ENCODE measurements at regions not wholly inside any gene's neighbourhood (a gene's known extent, or its start where the extent isn't known, plus 50 kb on each side); places are given as distances from the start of the nearest gene placed in this dataset.

DNA sequence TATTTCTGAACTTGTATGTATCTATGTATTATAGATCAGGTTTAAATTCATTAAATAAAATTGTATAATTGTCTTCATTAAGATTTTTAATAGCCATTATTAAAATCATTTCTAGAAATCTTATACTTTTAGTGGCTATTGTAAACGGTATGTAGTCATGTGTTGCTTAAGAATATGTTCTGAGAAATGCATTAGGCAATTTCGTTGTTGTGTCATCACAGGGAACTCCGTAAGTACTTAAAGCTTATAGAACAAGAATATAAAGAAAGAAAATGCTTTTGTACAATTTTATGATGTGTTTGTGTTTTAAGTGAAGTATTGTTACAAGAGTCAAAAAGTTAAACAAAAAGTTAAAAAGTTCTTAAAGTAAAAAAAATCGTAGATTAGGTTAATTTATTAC, 765.8 kb downstream of the METTL4 start:
- DNase-seq (ENCODE audit: low read depth): no peak
- no peak overlapping the region for H3K4me3 ChIP-seq (ENCODE audit: low read depth, low read length)
- TF ChIP-seq, protein P1, sequence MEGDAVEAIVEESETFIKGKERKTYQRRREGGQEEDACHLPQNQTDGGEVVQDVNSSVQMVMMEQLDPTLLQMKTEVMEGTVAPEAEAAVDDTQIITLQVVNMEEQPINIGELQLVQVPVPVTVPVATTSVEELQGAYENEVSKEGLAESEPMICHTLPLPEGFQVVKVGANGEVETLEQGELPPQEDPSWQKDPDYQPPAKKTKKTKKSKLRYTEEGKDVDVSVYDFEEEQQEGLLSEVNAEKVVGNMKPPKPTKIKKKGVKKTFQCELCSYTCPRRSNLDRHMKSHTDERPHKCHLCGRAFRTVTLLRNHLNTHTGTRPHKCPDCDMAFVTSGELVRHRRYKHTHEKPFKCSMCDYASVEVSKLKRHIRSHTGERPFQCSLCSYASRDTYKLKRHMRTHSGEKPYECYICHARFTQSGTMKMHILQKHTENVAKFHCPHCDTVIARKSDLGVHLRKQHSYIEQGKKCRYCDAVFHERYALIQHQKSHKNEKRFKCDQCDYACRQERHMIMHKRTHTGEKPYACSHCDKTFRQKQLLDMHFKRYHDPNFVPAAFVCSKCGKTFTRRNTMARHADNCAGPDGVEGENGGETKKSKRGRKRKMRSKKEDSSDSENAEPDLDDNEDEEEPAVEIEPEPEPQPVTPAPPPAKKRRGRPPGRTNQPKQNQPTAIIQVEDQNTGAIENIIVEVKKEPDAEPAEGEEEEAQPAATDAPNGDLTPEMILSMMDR (IDR thresholded peaks at IDR 0.05; ENCODE audit: control insufficient read depth, extremely low read depth, insufficient read depth): no peak

DNA sequence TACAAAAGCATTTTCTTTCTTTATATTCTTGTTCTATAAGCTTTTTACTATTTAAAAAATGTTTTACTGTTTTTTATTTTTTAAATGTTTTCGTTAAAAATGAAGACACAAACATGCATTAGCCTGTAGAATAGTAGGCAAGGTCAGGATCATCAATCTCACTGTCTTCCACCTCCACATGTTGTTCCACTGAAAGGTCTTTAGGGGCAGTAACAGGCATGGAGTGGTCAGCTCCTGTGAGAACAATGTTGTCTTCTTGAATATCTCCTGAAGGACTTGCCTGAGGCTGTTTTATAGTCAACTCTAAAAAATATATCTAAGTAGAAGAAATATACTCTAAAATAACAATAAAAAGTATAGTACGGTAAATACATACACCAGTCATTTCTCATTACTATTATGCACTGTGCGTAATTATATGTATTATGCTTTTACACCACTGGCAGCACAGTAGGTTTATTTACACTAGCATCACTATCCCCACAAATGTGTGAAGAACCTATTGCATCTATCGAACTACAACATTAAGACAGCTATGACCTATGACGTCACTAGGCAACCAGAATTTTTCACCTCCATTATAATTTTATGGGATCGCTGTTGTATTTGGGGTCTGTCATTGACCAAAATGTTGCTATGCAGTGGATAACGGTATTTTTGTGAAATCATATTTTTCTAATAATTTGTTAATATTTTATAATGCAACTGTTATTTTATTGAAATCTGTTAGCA, 764.3 kb downstream of the METTL4 start:
- TF ChIP-seq, protein P1 (IDR thresholded peaks at IDR 0.05; ENCODE audit: control insufficient read depth, extremely low read depth, insufficient read depth): no peak
- DNase-seq (ENCODE audit: low read depth): no peak
- H3K4me3 ChIP-seq (ENCODE audit: low read depth, low read length): no peak overlapping the region

DNA sequence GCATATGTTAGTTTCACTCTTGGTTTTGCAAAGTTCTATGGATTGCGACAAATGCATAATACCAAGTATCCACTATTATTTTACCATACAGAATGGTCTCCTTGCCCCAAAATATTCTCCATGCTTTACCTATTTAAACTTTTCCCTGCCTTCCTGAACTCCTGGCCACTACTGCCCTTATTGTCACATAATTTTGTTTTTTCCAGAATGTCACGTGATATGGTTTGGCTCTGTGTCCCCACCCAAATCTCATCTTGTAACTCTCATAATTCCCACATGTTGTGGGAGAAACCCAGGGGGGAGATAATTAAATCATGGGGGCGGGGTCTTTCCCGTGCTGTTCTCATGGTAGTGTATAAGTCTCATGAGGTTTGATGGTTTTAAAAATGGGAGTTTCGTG, 760.0 kb downstream of the METTL4 start:
- no peak overlapping the region for H3K4me3 ChIP-seq (ENCODE audit: low read depth, low read length)
- TF ChIP-seq, protein P1 (IDR thresholded peaks at IDR 0.05; ENCODE audit: control insufficient read depth, extremely low read depth, insufficient read depth): no peak
- no peak for DNase-seq (ENCODE audit: low read depth)

DNA sequence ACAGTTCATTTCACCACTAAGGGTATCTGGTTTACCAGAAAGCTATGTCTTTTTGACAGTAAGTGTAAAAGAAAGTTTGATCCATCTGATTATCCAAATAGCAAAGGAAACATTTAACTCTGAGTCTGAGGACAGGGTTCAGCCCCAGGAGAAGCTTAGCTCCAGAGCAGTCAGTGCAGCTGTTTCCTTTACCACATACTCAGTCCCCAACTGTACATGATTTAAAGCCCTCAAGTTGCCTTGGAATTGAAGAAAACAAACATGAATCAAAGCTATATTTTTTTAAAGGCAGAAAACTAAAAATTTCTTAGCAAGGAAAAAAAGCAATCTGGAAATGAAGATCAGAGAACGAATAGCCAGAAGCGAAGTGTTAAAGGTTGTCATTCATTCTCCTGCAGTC, 746.0 kb downstream of the METTL4 start:
- no peak for DNase-seq (ENCODE audit: low read depth)
- TF ChIP-seq, protein P1 (IDR thresholded peaks at IDR 0.05; ENCODE audit: control insufficient read depth, extremely low read depth, insufficient read depth): no peak
- no peak overlapping the region for H3K4me3 ChIP-seq (ENCODE audit: low read depth, low read length)

GRCh38 chr18:1840878-1841277, 730.4 kb downstream of the METTL4 start:
- no peak overlapping the region for H3K4me3 ChIP-seq (ENCODE audit: low read depth, low read length)
- TF ChIP-seq, protein P1 (IDR thresholded peaks at IDR 0.05; ENCODE audit: control insufficient read depth, extremely low read depth, insufficient read depth): no peak
- no peak for DNase-seq (ENCODE audit: low read depth)

GRCh38 chr18:1846640-1847039, 724.7 kb downstream of the METTL4 start:
- DNase-seq (ENCODE audit: low read depth): no peak
- TF ChIP-seq, protein P1 (IDR thresholded peaks at IDR 0.05; ENCODE audit: control insufficient read depth, extremely low read depth, insufficient read depth): no peak
- no peak overlapping the region for H3K4me3 ChIP-seq (ENCODE audit: low read depth, low read length)

GRCh38 chr18:1848716-1849115, 722.6 kb downstream of the METTL4 start:
- TF ChIP-seq, protein P1 (IDR thresholded peaks at IDR 0.05; ENCODE audit: control insufficient read depth, extremely low read depth, insufficient read depth): no peak
- no peak for DNase-seq (ENCODE audit: low read depth)
- H3K4me3 ChIP-seq (ENCODE audit: low read depth, low read length): no peak overlapping the region
